Testis (tissue), 2 donors: ENCODE measurements at regions not wholly inside any gene's neighbourhood (a gene's known extent, or its start where the extent isn't known, plus 50 kb on each side); places are given as distances from the start of the nearest gene placed in this dataset.

Experiments used
- POLR2A ChIP-seq: fragments of 450-650 bp; IDR thresholded peaks from one replicate; pipeline ENCODE4 v1.6.1; 2017; ENCODE audit warnings: antibody characterized with exemption, mild to moderate bottlenecking, moderate library complexity
- TF ChIP-seq, protein P1 (sequence below), 3 experiments: fragments of 450-650 bp in 2 of 3; fragments of 200-600 bp in 1 of 3; sonication (generic) in 1 of 3; IDR thresholded peaks; one replicate each; pipeline ENCODE4 v1.5.1; 2016 to 2019; ENCODE audit warnings: antibody characterized with exemption in 3 of 3, mild to moderate bottlenecking in 2 of 3, moderate library complexity in 1 of 3

- TF ChIP-seq, protein P1, sequence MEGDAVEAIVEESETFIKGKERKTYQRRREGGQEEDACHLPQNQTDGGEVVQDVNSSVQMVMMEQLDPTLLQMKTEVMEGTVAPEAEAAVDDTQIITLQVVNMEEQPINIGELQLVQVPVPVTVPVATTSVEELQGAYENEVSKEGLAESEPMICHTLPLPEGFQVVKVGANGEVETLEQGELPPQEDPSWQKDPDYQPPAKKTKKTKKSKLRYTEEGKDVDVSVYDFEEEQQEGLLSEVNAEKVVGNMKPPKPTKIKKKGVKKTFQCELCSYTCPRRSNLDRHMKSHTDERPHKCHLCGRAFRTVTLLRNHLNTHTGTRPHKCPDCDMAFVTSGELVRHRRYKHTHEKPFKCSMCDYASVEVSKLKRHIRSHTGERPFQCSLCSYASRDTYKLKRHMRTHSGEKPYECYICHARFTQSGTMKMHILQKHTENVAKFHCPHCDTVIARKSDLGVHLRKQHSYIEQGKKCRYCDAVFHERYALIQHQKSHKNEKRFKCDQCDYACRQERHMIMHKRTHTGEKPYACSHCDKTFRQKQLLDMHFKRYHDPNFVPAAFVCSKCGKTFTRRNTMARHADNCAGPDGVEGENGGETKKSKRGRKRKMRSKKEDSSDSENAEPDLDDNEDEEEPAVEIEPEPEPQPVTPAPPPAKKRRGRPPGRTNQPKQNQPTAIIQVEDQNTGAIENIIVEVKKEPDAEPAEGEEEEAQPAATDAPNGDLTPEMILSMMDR (IDR thresholded peaks at IDR 0.05): no peak
- TF ChIP-seq POLR2A: no peak
Observed at GRCh38 chr3:17901893-17902292, 159.5 kb upstream of the TBC1D5 start.
